ENCODE measurements at regions not wholly inside any gene's neighbourhood (a gene's known extent, or its start where the extent isn't known, plus 50 kb on each side); places are given as distances from the start of the nearest gene placed in this dataset.

DNA sequence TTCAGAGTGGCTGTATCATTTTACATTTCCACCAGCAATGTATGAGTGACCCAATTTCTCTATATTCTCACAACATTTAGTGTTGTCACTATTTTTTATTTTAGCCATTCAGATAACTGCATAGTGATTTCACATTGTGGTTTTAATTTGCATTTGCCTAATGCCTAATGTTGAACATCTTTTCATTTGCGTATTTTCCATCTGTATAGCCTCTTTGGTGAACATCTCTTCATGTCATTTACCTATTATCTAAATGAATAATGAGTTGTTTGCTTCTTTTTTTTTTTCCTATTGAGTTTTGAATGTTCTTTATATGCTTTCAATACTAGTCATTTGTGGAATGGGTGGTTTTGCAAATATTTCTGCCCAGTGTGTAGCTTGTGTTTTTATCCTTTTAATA is 120.9 kb upstream of the CPHXL start:
- Histone ChIP-seq H3K27ac (ENCODE audit: low read length) (no peak overlapping the region), H3K9ac (ENCODE audit: low read length) (no peak overlapping the region), H3K4me1 (ENCODE audit: low read length) (no peaks in the 10 kb centered on the region; the same call in 1 of the 2 replicates), H3K4me3 (ENCODE audit: low read length) (no peak overlapping the region), H3K36me3 (ENCODE audit: insufficient read depth, low read length) (no peaks in the 10 kb centered on the region), H3K79me2 (ENCODE audit: low read length) (no peaks in the 10 kb centered on the region), H3K9me2 (replicated peaks; ENCODE audit: insufficient read depth, low read length) (no peaks in the 10 kb centered on the region), H2AFZ (ENCODE audit: low read length) (no peak overlapping the region), H3K4me2 (ENCODE audit: low read depth, low read length, poor library complexity, severe bottlenecking) (no peak overlapping the region), H3K27me3 (ENCODE audit: low read length) (no peaks in the 10 kb centered on the region), H4K20me1 (ENCODE audit: insufficient read depth, low read depth, low read length) (no peaks in the 10 kb centered on the region), H3K9me3 (ENCODE audit: low read length) (no peaks in the 10 kb centered on the region)
- no peak for DNase-seq

DNA sequence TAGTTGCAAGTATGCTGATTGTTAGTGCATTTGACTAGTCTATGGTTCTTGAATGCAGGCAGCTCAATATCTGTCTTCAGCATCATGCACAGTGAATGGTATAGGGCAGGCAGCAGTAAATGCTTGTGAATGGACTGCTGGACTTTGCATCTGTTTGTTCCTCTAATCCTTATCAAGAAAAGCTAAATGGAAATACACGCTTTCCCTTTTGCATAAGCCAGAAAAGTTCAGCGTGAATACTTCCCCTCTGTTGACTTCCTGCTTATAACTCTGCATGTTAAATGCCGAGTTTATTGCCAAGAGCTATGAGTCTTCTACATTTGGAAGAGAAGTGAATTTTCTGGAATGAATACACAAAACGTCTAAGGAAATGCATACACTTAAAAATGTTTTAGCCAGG is 127.9 kb upstream of the CPHXL start:
- Histone ChIP-seq H3K4me1 (ENCODE audit: low read length) (no peaks in the 10 kb centered on the region), H2AFZ (ENCODE audit: low read length) (no peak overlapping the region), H3K36me3 (ENCODE audit: insufficient read depth, low read length) (no peaks in the 10 kb centered on the region), H3K4me3 (ENCODE audit: low read length) (no peak overlapping the region), H3K79me2 (ENCODE audit: low read length) (no peaks in the 10 kb centered on the region), H3K4me2 (ENCODE audit: low read depth, low read length, poor library complexity, severe bottlenecking) (no peak overlapping the region), H3K27ac (ENCODE audit: low read length) (no peak overlapping the region), H3K9me2 (replicated peaks; ENCODE audit: insufficient read depth, low read length) (no peaks in the 10 kb centered on the region), H4K20me1 (ENCODE audit: insufficient read depth, low read depth, low read length) (no peaks in the 10 kb centered on the region), H3K9ac (ENCODE audit: low read length) (no peak overlapping the region), H3K9me3 (ENCODE audit: low read length) (no peaks in the 10 kb centered on the region), H3K27me3 (ENCODE audit: low read length) (no peaks in the 10 kb centered on the region)
- DNase-seq = no peak

DNA sequence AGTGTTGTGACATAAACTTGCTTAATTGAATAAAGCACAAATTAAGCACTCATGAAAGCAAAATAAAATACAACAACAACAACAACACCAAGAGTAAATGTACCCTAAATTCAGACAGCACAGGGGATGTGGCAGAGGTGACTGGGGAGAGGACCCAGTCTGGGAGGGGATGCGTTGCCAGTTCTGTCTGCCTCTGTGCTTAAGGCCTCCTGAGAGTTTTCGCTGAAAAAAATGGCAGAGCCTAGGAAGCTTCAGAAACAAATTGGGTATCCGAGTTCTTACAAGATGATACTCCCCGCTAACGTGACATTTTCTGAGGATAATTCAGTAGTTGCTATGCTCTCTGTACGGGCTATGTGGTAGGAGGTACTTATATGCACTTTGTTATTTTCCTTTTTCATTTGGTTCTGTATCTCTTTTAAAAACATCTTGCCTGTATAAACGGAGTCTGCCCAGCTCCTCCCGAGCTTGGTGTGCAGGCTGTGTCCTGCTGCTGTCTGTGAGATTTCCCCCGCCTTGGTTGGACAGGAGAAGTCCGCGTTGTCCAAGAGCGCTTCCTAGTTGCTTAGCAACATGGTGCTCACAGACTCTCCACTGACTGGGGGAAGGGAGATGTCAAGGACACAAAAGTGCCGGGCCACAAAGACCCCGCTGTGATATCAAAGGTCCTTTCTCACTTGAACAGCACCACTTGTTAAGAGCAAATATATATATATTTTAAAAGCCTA is 134.2 kb upstream of the CPHXL start:
- H3K9ac ChIP-seq (ENCODE audit: low read length) = no peak overlapping the region
- no peak overlapping the region for H3K27ac ChIP-seq (ENCODE audit: low read length)
- DNase-seq = no peak
- no peak overlapping the region for H3K4me3 ChIP-seq (ENCODE audit: low read length)
- no peaks in the 10 kb centered on the region for H3K27me3 ChIP-seq (ENCODE audit: low read length)
- no peak overlapping the region for H2AFZ ChIP-seq (ENCODE audit: low read length)
- no peaks in the 10 kb centered on the region for H4K20me1 ChIP-seq (ENCODE audit: insufficient read depth, low read depth, low read length)
- no peaks in the 10 kb centered on the region for H3K4me1 ChIP-seq (ENCODE audit: low read length)
- no peaks in the 10 kb centered on the region for H3K79me2 ChIP-seq (ENCODE audit: low read length)
- no peak overlapping the region for H3K4me2 ChIP-seq (ENCODE audit: low read depth, low read length, poor library complexity, severe bottlenecking)
- no peaks in the 10 kb centered on the region for H3K9me3 ChIP-seq (ENCODE audit: low read length)
- no peaks in the 10 kb centered on the region for H3K9me2 ChIP-seq (replicated peaks; ENCODE audit: insufficient read depth, low read length)
- H3K36me3 ChIP-seq (ENCODE audit: insufficient read depth, low read length) = no peaks in the 10 kb centered on the region

GRCh38 chr16:75861311-75862097 is 135.2 kb upstream of the CPHXL start:
- no peaks in the 10 kb centered on the region for H3K4me1 ChIP-seq (ENCODE audit: low read length)
- H4K20me1 ChIP-seq (ENCODE audit: insufficient read depth, low read depth, low read length) = no peaks in the 10 kb centered on the region
- no peaks in the 10 kb centered on the region for H3K9me2 ChIP-seq (replicated peaks; ENCODE audit: insufficient read depth, low read length)
- DNase-seq = no peak
- H3K4me2 ChIP-seq (ENCODE audit: low read depth, low read length, poor library complexity, severe bottlenecking) = no peak overlapping the region
- H3K79me2 ChIP-seq (ENCODE audit: low read length) = no peaks in the 10 kb centered on the region
- H3K27me3 ChIP-seq (ENCODE audit: low read length) = no peaks in the 10 kb centered on the region
- no peaks in the 10 kb centered on the region for H3K36me3 ChIP-seq (ENCODE audit: insufficient read depth, low read length)
- H3K9ac ChIP-seq (ENCODE audit: low read length) = no peak overlapping the region
- no peak overlapping the region for H3K27ac ChIP-seq (ENCODE audit: low read length)
- H3K9me3 ChIP-seq (ENCODE audit: low read length) = no peaks in the 10 kb centered on the region
- H2AFZ ChIP-seq (ENCODE audit: low read length) = no peak overlapping the region
- H3K4me3 ChIP-seq (ENCODE audit: low read length) = no peak overlapping the region

GRCh38 chr16:75862098-75862386 is 135.8 kb upstream of the CPHXL start:
- Histone ChIP-seq H3K79me2 (ENCODE audit: low read length) (no peaks in the 10 kb centered on the region), H3K9me3 (ENCODE audit: low read length) (no peaks in the 10 kb centered on the region), H3K9me2 (replicated peaks; ENCODE audit: insufficient read depth, low read length) (no peaks in the 10 kb centered on the region), H3K27ac (ENCODE audit: low read length) (no peak overlapping the region), H3K4me3 (ENCODE audit: low read length) (no peak overlapping the region), H3K4me1 (ENCODE audit: low read length) (no peaks in the 10 kb centered on the region), H3K27me3 (ENCODE audit: low read length) (no peaks in the 10 kb centered on the region), H3K4me2 (ENCODE audit: low read depth, low read length, poor library complexity, severe bottlenecking) (no peak overlapping the region), H3K36me3 (ENCODE audit: insufficient read depth, low read length) (no peaks in the 10 kb centered on the region), H3K9ac (ENCODE audit: low read length) (no peak overlapping the region), H4K20me1 (ENCODE audit: insufficient read depth, low read depth, low read length) (no peaks in the 10 kb centered on the region), H2AFZ (ENCODE audit: low read length) (no peak overlapping the region)
- DNase-seq = no peak

DNA sequence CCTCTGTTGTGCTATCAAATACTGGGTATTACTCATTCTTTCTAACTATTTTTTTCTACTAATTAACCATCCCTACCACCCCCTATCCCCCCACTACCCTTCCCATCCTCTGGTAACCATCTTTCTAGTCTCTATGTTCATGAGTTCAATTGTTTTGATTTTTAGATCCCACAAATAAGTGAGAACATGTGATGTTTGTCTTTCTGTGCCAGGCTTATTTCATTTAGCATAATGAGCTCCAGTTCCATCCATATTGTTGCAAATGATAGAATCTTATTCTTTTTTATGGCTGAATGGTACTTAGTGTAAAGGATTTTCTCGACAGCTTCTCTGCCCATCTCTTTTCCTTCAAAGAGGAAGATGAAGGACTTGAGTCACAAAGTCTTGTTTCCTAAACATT is 138.0 kb upstream of the CPHXL start:
- Histone ChIP-seq H3K79me2 (ENCODE audit: low read length) (no peaks in the 10 kb centered on the region), H2AFZ (ENCODE audit: low read length) (no peak overlapping the region), H3K9me2 (replicated peaks; ENCODE audit: insufficient read depth, low read length) (no peaks in the 10 kb centered on the region), H3K9ac (ENCODE audit: low read length) (no peak overlapping the region), H3K4me1 (ENCODE audit: low read length) (no peaks in the 10 kb centered on the region), H3K36me3 (ENCODE audit: insufficient read depth, low read length) (no peaks in the 10 kb centered on the region), H3K4me3 (ENCODE audit: low read length) (no peak overlapping the region), H3K27ac (ENCODE audit: low read length) (no peak overlapping the region), H3K9me3 (ENCODE audit: low read length) (no peaks in the 10 kb centered on the region), H3K27me3 (ENCODE audit: low read length) (no peaks in the 10 kb centered on the region), H3K4me2 (ENCODE audit: low read depth, low read length, poor library complexity, severe bottlenecking) (no peak overlapping the region), H4K20me1 (ENCODE audit: insufficient read depth, low read depth, low read length) (no peaks in the 10 kb centered on the region)
- DNase-seq = no peak

DNA sequence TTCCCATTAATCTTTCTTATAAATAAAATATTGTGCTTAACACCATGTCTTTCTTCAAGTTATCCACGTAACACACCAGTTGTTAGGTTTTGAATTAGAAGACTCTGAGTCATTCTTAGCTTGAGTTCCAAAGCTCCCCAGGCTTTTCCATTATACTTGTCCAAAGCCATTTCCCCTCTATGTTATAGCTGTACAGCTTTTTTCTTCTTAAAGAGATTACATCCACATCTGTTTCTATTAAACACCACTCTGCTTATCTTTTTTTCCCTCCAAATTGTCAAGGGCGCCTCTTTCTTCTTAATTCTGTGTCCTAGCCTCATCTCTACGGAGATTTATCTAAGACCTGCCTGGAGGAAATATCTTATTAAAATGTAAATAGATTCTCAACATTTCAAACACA is 139.4 kb upstream of the CPHXL start:
- Histone ChIP-seq H3K27ac (ENCODE audit: low read length) (no peak overlapping the region), H3K9me3 (ENCODE audit: low read length) (no peaks in the 10 kb centered on the region), H3K4me1 (ENCODE audit: low read length) (no peaks in the 10 kb centered on the region), H2AFZ (ENCODE audit: low read length) (no peak overlapping the region), H3K9me2 (replicated peaks; ENCODE audit: insufficient read depth, low read length) (no peaks in the 10 kb centered on the region), H3K36me3 (ENCODE audit: insufficient read depth, low read length) (no peaks in the 10 kb centered on the region), H3K27me3 (ENCODE audit: low read length) (no peaks in the 10 kb centered on the region), H3K9ac (ENCODE audit: low read length) (no peak overlapping the region), H3K4me3 (ENCODE audit: low read length) (no peak overlapping the region), H3K4me2 (ENCODE audit: low read depth, low read length, poor library complexity, severe bottlenecking) (no peak overlapping the region), H3K79me2 (ENCODE audit: low read length) (no peaks in the 10 kb centered on the region), H4K20me1 (ENCODE audit: insufficient read depth, low read depth, low read length) (no peaks in the 10 kb centered on the region)
- no peak for DNase-seq

DNA sequence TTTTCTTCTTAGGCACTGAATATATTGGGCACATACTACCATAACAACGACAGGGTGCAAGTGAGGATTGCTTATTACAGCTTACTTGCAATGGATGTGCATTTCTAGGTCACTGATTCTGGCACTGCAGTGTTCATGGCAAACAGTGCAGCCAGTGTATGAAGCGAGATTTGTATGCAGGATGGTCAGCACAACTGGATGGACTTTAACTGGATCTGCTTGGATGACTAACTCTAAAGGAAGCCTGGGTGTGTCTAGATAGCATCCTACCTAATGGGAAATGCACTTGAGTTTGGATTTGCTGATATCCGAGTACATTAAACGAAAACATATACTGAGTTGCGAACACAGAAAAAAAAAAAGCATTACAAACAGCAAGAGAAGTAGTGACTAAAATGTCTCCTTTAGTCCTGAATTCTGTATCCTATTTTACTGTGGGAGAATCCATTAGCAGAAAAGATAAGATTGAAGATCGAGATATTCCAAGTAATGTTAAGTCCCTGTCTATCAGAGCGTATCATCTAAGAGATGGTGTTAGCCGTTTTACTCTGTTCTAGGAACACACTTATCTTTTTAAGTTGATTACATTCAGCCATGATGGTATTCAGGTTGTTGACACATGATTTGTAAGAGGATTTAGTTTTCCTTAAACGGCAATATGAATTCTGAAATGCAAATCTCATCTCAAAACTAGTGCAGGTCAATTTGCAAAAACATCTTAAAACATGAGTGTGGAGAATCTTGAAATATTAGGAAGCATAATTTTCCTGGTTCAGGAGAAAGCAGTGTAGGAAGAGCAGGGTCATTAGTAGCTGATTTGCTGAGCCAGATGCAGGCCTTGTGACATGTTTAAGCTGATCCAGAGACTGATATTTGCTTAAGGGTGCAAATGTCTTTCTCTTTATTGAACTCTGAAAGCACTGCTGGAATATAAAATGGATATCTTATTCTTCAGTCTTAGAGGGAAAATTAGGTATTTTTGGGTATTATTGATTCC is 142.6 kb upstream of the CPHXL start:
- no peak for DNase-seq
- no peaks in the 10 kb centered on the region for H3K9me3 ChIP-seq (ENCODE audit: low read length)
- no peaks in the 10 kb centered on the region for H3K27me3 ChIP-seq (ENCODE audit: low read length)
- H4K20me1 ChIP-seq (ENCODE audit: insufficient read depth, low read depth, low read length) = no peaks in the 10 kb centered on the region
- no peaks in the 10 kb centered on the region for H3K79me2 ChIP-seq (ENCODE audit: low read length)
- no peak overlapping the region for H3K27ac ChIP-seq (ENCODE audit: low read length)
- no peaks in the 10 kb centered on the region for H3K4me1 ChIP-seq (ENCODE audit: low read length)
- no peak overlapping the region for H3K4me3 ChIP-seq (ENCODE audit: low read length)
- no peak overlapping the region for H3K4me2 ChIP-seq (ENCODE audit: low read depth, low read length, poor library complexity, severe bottlenecking)
- H3K36me3 ChIP-seq (ENCODE audit: insufficient read depth, low read length) = no peaks in the 10 kb centered on the region
- H3K9ac ChIP-seq (ENCODE audit: low read length) = no peak overlapping the region
- H3K9me2 ChIP-seq (replicated peaks; ENCODE audit: insufficient read depth, low read length) = no peaks in the 10 kb centered on the region
- no peak overlapping the region for H2AFZ ChIP-seq (ENCODE audit: low read length)
